T-cell (primary cell): ENCODE measurements at regions not wholly inside any gene's neighbourhood (a gene's known extent, or its start where the extent isn't known, plus 50 kb on each side); places are given as distances from the start of the nearest gene placed in this dataset.

ENCODE experiments used
- ATAC-seq, 4 experiments: fragments of 200-7000 bp in 3 of 4; fragments of 150-1000 bp in 1 of 4; cut with Tn5 transposase; replicated peaks in 1 of 4; 1 replicate in 3 of 4; 2 replicates in 1 of 4; pipeline ENCODE4 v1.10.0; 2021; ENCODE audit warnings: moderate library complexity in 3 of 4, mild to moderate bottlenecking in 2 of 4, moderate number of reproducible peaks in 1 of 4
- CTCF ChIA-PET, 2 donors: fragments of 300-600 bp; sonication (Branson Sonifier 250); formaldehyde crosslinking; loops; one replicate each; lab custom pipeline; 2022; ENCODE audit warnings: antibody characterized with exemption in 2 of 2; lab: Charles Lee
- POLR2A ChIA-PET, 2 donors: fragments of 300-600 bp; sonication (Branson Sonifier 250); formaldehyde crosslinking; loops; one replicate each; lab custom pipeline; 2022; ENCODE audit warnings: antibody characterized with exemption in 2 of 2; lab: Charles Lee
- DNase-seq, 35 experiments: peaks; one replicate each; pipeline versions ENCODE4 v3.0.0 to v3.0.0-alpha.2; 2013 to 2023
- H3K27ac ChIP-seq: one replicate; pipeline ENCODE4 v1.5.1; 2013; ENCODE audit warnings: low read length
- H3K27me3 ChIP-seq, 2 experiments: replicated peaks in 1 of 2; 1 replicate in 1 of 2; 2 replicates in 1 of 2; pipeline versions ENCODE4 v1.6.1 to v1.7.0; 2013; ENCODE audit warnings: low read length in 1 of 2, mixed read lengths in 1 of 2; ENCODE audit not compliant: control insufficient read depth in 2 of 2, insufficient read depth in 2 of 2; ENCODE audit errors: extremely low read depth in 1 of 2
- H3K36me3 ChIP-seq, 2 donors: 1 replicate in 1 of 2; 2 replicates in 1 of 2; pipeline versions ENCODE4 v1.6.1 to v1.7.0; 2013; ENCODE audit warnings: low read length in 1 of 2; ENCODE audit not compliant: control insufficient read depth in 2 of 2, insufficient read depth in 1 of 2; ENCODE audit errors: extremely low read depth in 1 of 2
- H3K4me1 ChIP-seq, 2 experiments: 1 replicate in 1 of 2; 2 replicates in 1 of 2; pipeline versions ENCODE4 v1.6.1 to v1.7.0; 2013; ENCODE audit warnings: low read length in 2 of 2, mixed read lengths in 1 of 2; ENCODE audit not compliant: insufficient read depth in 2 of 2, control insufficient read depth in 1 of 2; ENCODE audit errors: extremely low read depth in 1 of 2
- H3K4me3 ChIP-seq, 2 donors: 1 replicate in 1 of 2; 2 replicates in 1 of 2; pipeline versions ENCODE4 v1.5.1 to v1.7.0; 2013; ENCODE audit warnings: mild to moderate bottlenecking in 2 of 2, low read length in 1 of 2, moderate library complexity in 1 of 2; ENCODE audit not compliant: control insufficient read depth in 1 of 2; ENCODE audit errors: extremely low read depth in 1 of 2
- H3K9me3 ChIP-seq: 2 replicates; pipeline ENCODE4 v1.7.0; 2013
- H3K27ac Mint-ChIP-seq, 2 donors: one replicate each; pipeline ENCODE4 v1.8.0; 2020 to 2021; ENCODE audit warnings: mild to moderate bottlenecking in 2 of 2, mixed read lengths in 2 of 2
- H3K27me3 Mint-ChIP-seq, 2 donors: one replicate each; pipeline ENCODE4 v1.8.0; 2021 to 2022; ENCODE audit warnings: mixed read lengths in 2 of 2
- H3K36me3 Mint-ChIP-seq: one replicate; pipeline ENCODE4 v1.8.0; 2021; ENCODE audit warnings: mixed read lengths
- H3K4me1 Mint-ChIP-seq, 3 donors: one replicate each; pipeline ENCODE4 v1.8.0; 2020 to 2022; ENCODE audit warnings: mixed read lengths in 3 of 3, mild to moderate bottlenecking in 1 of 3
- H3K4me3 Mint-ChIP-seq, 3 donors: one replicate each; pipeline ENCODE4 v1.8.0; 2020 to 2022; ENCODE audit warnings: mild to moderate bottlenecking in 3 of 3, mixed read lengths in 3 of 3, moderate library complexity in 3 of 3
- H3K9me3 Mint-ChIP-seq, 3 donors: one replicate each; pipeline ENCODE4 v1.8.0; 2020 to 2022; ENCODE audit warnings: mixed read lengths in 3 of 3
- WGBS: methylation state at CpG from one replicate; pipeline ENCODE4 v1.1.5; 2013; ENCODE audit warnings: missing lambda C conversion rate; ENCODE audit not compliant: insufficient coverage; 5-methylcytosine and 5-hydroxymethylcytosine counted together

- WGBS: 100% methylated on average over 1 of the region's 2 CpGs
- H3K27ac ChIP-seq: no peak overlapping the region
- ChIA-PET CTCF (no interaction called here), POLR2A (interaction anchor here in 1 of 2 donors (0.6 kb wide), 1 partner anchor 76 kb away, joined by 5 read pairs; no protein-coding TSS in a partner anchor)
- Mint-ChIP-seq H3K27me3 (peaks cover 0 to 4% of the 10 kb centered on the region in 2 donors), H3K4me1 (no peaks in the 10 kb centered on the region), H3K27ac (no peak overlapping the region), H3K36me3 (no peaks in the 10 kb centered on the region), H3K9me3 (no peaks in the 10 kb centered on the region), H3K4me3 (no peak overlapping the region)
- peaks cover 0 to 10% of the 10 kb centered on the region in 2 experiments for H3K27me3 ChIP-seq
- DNase-seq (no peak), ATAC-seq (no peak)
- H3K4me1 ChIP-seq: no peaks in the 10 kb centered on the region
- H3K4me3 ChIP-seq: no peak overlapping the region
- no peaks in the 10 kb centered on the region for H3K9me3 ChIP-seq
- no peaks in the 10 kb centered on the region for H3K36me3 ChIP-seq
Observed at GRCh38 chr2:175450029-175450760, 268.7 kb upstream of the ATP5MC3 start.

- Histone ChIP-seq H3K27me3 (peaks cover 0 to 10% of the 10 kb centered on the region in 2 experiments), H3K9me3 (no peaks in the 10 kb centered on the region), H3K4me3 (no peak overlapping the region), H3K4me1 (no peaks in the 10 kb centered on the region), H3K36me3 (no peaks in the 10 kb centered on the region), H3K27ac (no peak overlapping the region)
- DNase-seq (no peak), ATAC-seq (no peak)
- ChIA-PET POLR2A (interaction anchor here in 1 of 2 donors (0.6 kb wide), 1 partner anchor 76 kb away, joined by 5 read pairs; no protein-coding TSS in a partner anchor), CTCF (no interaction called here)
- Mint-ChIP-seq H3K36me3 (no peaks in the 10 kb centered on the region), H3K4me1 (no peaks in the 10 kb centered on the region), H3K4me3 (no peak overlapping the region), H3K27me3 (peaks cover 0 to 4% of the 10 kb centered on the region in 2 donors), H3K27ac (no peak overlapping the region), H3K9me3 (no peaks in the 10 kb centered on the region)
Observed at GRCh38 chr2:175449616-175450015, 268.1 kb upstream of the ATP5MC3 start.

- POLR2A ChIA-PET: no interaction called here
- Mint-ChIP-seq H3K9me3 (no peaks in the 10 kb centered on the region), H3K36me3 (no peaks in the 10 kb centered on the region), H3K27ac (no peak overlapping the region), H3K4me1 (no peaks in the 10 kb centered on the region), H3K4me3 (no peak overlapping the region), H3K27me3 (peaks cover 4 to 10% of the 10 kb centered on the region in 2 donors)
- CTCF ChIA-PET: no interaction called here
- no peaks in the 10 kb centered on the region for H3K4me1 ChIP-seq
- no peak for DNase-seq
- H3K9me3 ChIP-seq: no peaks in the 10 kb centered on the region
- H3K27ac ChIP-seq: no peak overlapping the region
- 92% methylated on average over 2 of the region's 4 CpGs for WGBS
- peaks cover 0 to 4% of the 10 kb centered on the region in 2 experiments for H3K27me3 ChIP-seq
- H3K4me3 ChIP-seq: no peak overlapping the region
- no peaks in the 10 kb centered on the region for H3K36me3 ChIP-seq
- ATAC-seq: no peak
Observed at GRCh38 chr2:175446201-175446600, 264.7 kb upstream of the ATP5MC3 start.

- H3K4me1 ChIP-seq: no peaks in the 10 kb centered on the region
- 58% methylated on average over 2 of the region's 3 CpGs for WGBS
- peaks cover 0 to 4% of the 10 kb centered on the region in 2 experiments for H3K27me3 ChIP-seq
- H3K9me3 ChIP-seq: no peaks in the 10 kb centered on the region
- ATAC-seq (no peak), DNase-seq (no peak)
- no peak overlapping the region for H3K4me3 Mint-ChIP-seq
- no peaks in the 10 kb centered on the region for H3K9me3 Mint-ChIP-seq
- H3K36me3 Mint-ChIP-seq: no peaks in the 10 kb centered on the region
- POLR2A ChIA-PET: no interaction called here
- no peak overlapping the region for H3K4me3 ChIP-seq
- CTCF ChIA-PET: no interaction called here
- H3K4me1 Mint-ChIP-seq: no peaks in the 10 kb centered on the region
- H3K27me3 Mint-ChIP-seq: peaks cover 4 to 13% of the 10 kb centered on the region in 2 donors
- H3K27ac ChIP-seq: no peak overlapping the region
- no peak overlapping the region for H3K27ac Mint-ChIP-seq
- no peaks in the 10 kb centered on the region for H3K36me3 ChIP-seq
Observed at GRCh38 chr2:175445281-175445680, 263.8 kb upstream of the ATP5MC3 start.

GRCh38 chr2:175442441-175442840 is 260.9 kb upstream of the ATP5MC3 start:
- no peak for DNase-seq
- Mint-ChIP-seq H3K27ac (no peak overlapping the region), H3K4me1 (no peaks in the 10 kb centered on the region), H3K27me3 (peaks cover 0 to 27% of the 10 kb centered on the region in 2 donors), H3K9me3 (no peaks in the 10 kb centered on the region), H3K36me3 (no peaks in the 10 kb centered on the region), H3K4me3 (no peak overlapping the region)
- H3K36me3 ChIP-seq: no peaks in the 10 kb centered on the region
- CTCF ChIA-PET: interaction anchor here in 1 of 2 donors (0.6 kb wide), 1 partner anchor 1107 kb away, joined by 5 read pairs; no protein-coding TSS in a partner anchor
- H3K4me1 ChIP-seq: no peaks in the 10 kb centered on the region
- H3K27ac ChIP-seq: no peak overlapping the region
- H3K27me3 ChIP-seq: no peaks in the 10 kb centered on the region
- no peak for ATAC-seq
- no peaks in the 10 kb centered on the region for H3K9me3 ChIP-seq
- no peak overlapping the region for H3K4me3 ChIP-seq
- WGBS: 20% methylated on average over 1 of the region's 6 CpGs
- POLR2A ChIA-PET: no interaction called here

GRCh38 chr2:175441181-175441761 is 259.8 kb upstream of the ATP5MC3 start:
- no peak overlapping the region for H3K27ac Mint-ChIP-seq
- H3K36me3 ChIP-seq: no peaks in the 10 kb centered on the region
- WGBS: 79% methylated on average over 4 of the region's 5 CpGs
- no peak overlapping the region for H3K4me3 Mint-ChIP-seq
- no peaks in the 10 kb centered on the region for H3K27me3 ChIP-seq
- DNase-seq: no peak
- no peak overlapping the region for H3K4me3 ChIP-seq
- no peak for ATAC-seq
- ChIA-PET POLR2A (no interaction called here), CTCF (no interaction called here)
- no peaks in the 10 kb centered on the region for H3K4me1 Mint-ChIP-seq
- H3K9me3 Mint-ChIP-seq: no peaks in the 10 kb centered on the region
- H3K36me3 Mint-ChIP-seq: no peaks in the 10 kb centered on the region
- no peaks in the 10 kb centered on the region for H3K9me3 ChIP-seq
- H3K4me1 ChIP-seq: no peaks in the 10 kb centered on the region
- no peak overlapping the region for H3K27ac ChIP-seq
- peaks cover 0 to 27% of the 10 kb centered on the region in 2 donors for H3K27me3 Mint-ChIP-seq
